ENCODE measurements at regions not wholly inside any gene's neighbourhood (a gene's known extent, or its start where the extent isn't known, plus 50 kb on each side); places are given as distances from the start of the nearest gene placed in this dataset.
"Not testable (repeated sequence)": the region's sequence is repeated elsewhere in the genome, so short reads cannot be mapped to it uniquely, and the experiment has no call there.

GRCh38 chr5:109535090-109535489 is 125.3 kb upstream of the PJA2 start:
- H3K36me3 ChIP-seq (ENCODE audit: low read depth); H2AFZ ChIP-seq; H3K9me3 ChIP-seq (ENCODE audit: low read depth); H3K4me2 ChIP-seq (ENCODE audit: unreplicated experiment); H3K9me2 ChIP-seq (ENCODE audit: insufficient read depth); in situ Hi-C loops (cut with MboI); H4K20me1 ChIP-seq (ENCODE audit: insufficient read depth); H3K79me2 ChIP-seq (ENCODE audit: insufficient read depth); H3K9ac ChIP-seq; DNase-seq; H3K27ac ChIP-seq; H3K4me3 ChIP-seq; H3K27me3 ChIP-seq (replicated peaks; ENCODE audit: insufficient read depth): not testable (repeated sequence)
- 66 to 86% methylated on average over 2 to 4 of the region's 4 CpGs for WGBS, 2 experiments (ENCODE audit: low coverage in 1 of 2, low lambda C conversion rate in 2 of 2, missing lambda C conversion rate in 2 of 2)
- Histone ChIP-seq H3F3A (ENCODE audit: insufficient read depth) (peaks cover 16% of the 10 kb centered on the region; the same call in 1 of the 2 replicates), H3K4me1 (ENCODE audit: insufficient read depth) (peaks cover 19% of the 10 kb centered on the region)

- 19 to 22% methylated on average over 4 of the region's 4 CpGs for WGBS, 2 experiments (ENCODE audit: low coverage in 1 of 2, low lambda C conversion rate in 2 of 2, missing lambda C conversion rate in 2 of 2)
- no peak overlapping the region for H3K27ac ChIP-seq
- H3K9me3 ChIP-seq (ENCODE audit: low read depth) = no peaks in the 10 kb centered on the region
- H3K79me2 ChIP-seq (ENCODE audit: insufficient read depth) = no peaks in the 10 kb centered on the region
- H3F3A ChIP-seq (ENCODE audit: insufficient read depth) = peaks cover 16% of the 10 kb centered on the region; the same call in 1 of the 2 replicates
- H3K4me3 ChIP-seq = peak overlapping the region; percentile 50
- in situ Hi-C loops (cut with MboI) = no loop called here
- no peaks in the 10 kb centered on the region for H4K20me1 ChIP-seq (ENCODE audit: insufficient read depth)
- H3K27me3 ChIP-seq (replicated peaks; ENCODE audit: insufficient read depth) = no peaks in the 10 kb centered on the region
- H3K36me3 ChIP-seq (ENCODE audit: low read depth) = no peaks in the 10 kb centered on the region
- DNase-seq = peak; percentile 36
- H3K9ac ChIP-seq = peak overlapping the region; percentile 0; the same call in 1 of the 2 replicates
- no peaks in the 10 kb centered on the region for H3K9me2 ChIP-seq (ENCODE audit: insufficient read depth)
- peaks cover 19% of the 10 kb centered on the region for H3K4me1 ChIP-seq (ENCODE audit: insufficient read depth)
- no peak for TF ChIP-seq EZH2phosphoT487 (IDR thresholded peaks at IDR 0.05; ENCODE audit: insufficient read depth, low read depth)
- no peak for TF ChIP-seq EZH2 (IDR thresholded peaks at IDR 0.05; ENCODE audit: insufficient read depth, poor library complexity, severe bottlenecking)
- H2AFZ ChIP-seq = peak overlapping the region; percentile 61
- H3K4me2 ChIP-seq (ENCODE audit: unreplicated experiment) = peak overlapping the region; percentile 64
Measured at GRCh38 chr5:109533751-109534272, 124.0 kb upstream of the PJA2 start.

GRCh38 chr5:109532773-109533364 is 123.1 kb upstream of the PJA2 start:
- H2AFZ ChIP-seq = no peak overlapping the region
- peak; percentile 8 for DNase-seq
- no peaks in the 10 kb centered on the region for H3K36me3 ChIP-seq (ENCODE audit: low read depth)
- peaks cover 19% of the 10 kb centered on the region for H3K4me1 ChIP-seq (ENCODE audit: insufficient read depth)
- WGBS, 2 experiments (ENCODE audit: low coverage in 1 of 2, low lambda C conversion rate in 2 of 2, missing lambda C conversion rate in 2 of 2) = 48 to 59% methylated on average over 2 of the region's 2 CpGs
- no peaks in the 10 kb centered on the region for H4K20me1 ChIP-seq (ENCODE audit: insufficient read depth)
- TF ChIP-seq EZH2 (IDR thresholded peaks at IDR 0.05; ENCODE audit: insufficient read depth, poor library complexity, severe bottlenecking) (no peak), EZH2phosphoT487 (IDR thresholded peaks at IDR 0.05; ENCODE audit: insufficient read depth, low read depth) (no peak)
- no peak overlapping the region for H3K9ac ChIP-seq
- H3K4me2 ChIP-seq (ENCODE audit: unreplicated experiment) = peak overlapping the region; percentile 64
- no peak overlapping the region for H3K27ac ChIP-seq
- peaks cover 16% of the 10 kb centered on the region; the same call in 1 of the 2 replicates for H3F3A ChIP-seq (ENCODE audit: insufficient read depth)
- no peaks in the 10 kb centered on the region for H3K27me3 ChIP-seq (replicated peaks; ENCODE audit: insufficient read depth)
- no peaks in the 10 kb centered on the region for H3K9me3 ChIP-seq (ENCODE audit: low read depth)
- in situ Hi-C loops (cut with MboI) = no loop called here
- H3K9me2 ChIP-seq (ENCODE audit: insufficient read depth) = no peaks in the 10 kb centered on the region
- H3K79me2 ChIP-seq (ENCODE audit: insufficient read depth) = no peaks in the 10 kb centered on the region
- H3K4me3 ChIP-seq = peak overlapping the region; percentile 50

- Histone ChIP-seq H3K9me2 (ENCODE audit: insufficient read depth) (no peaks in the 10 kb centered on the region), H3K27me3 (replicated peaks; ENCODE audit: insufficient read depth) (no peaks in the 10 kb centered on the region), H3K4me2 (ENCODE audit: unreplicated experiment) (no peak overlapping the region), H3F3A (ENCODE audit: insufficient read depth) (peaks cover 16% of the 10 kb centered on the region; the same call in 1 of the 2 replicates), H3K9me3 (ENCODE audit: low read depth) (no peaks in the 10 kb centered on the region), H4K20me1 (ENCODE audit: insufficient read depth) (no peaks in the 10 kb centered on the region), H3K27ac (no peak overlapping the region), H3K4me3 (no peak overlapping the region), H3K36me3 (ENCODE audit: low read depth) (no peaks in the 10 kb centered on the region), H3K79me2 (ENCODE audit: insufficient read depth) (no peaks in the 10 kb centered on the region), H3K4me1 (ENCODE audit: insufficient read depth) (peaks cover 19% of the 10 kb centered on the region), H2AFZ (no peak overlapping the region), H3K9ac (no peak overlapping the region)
- 77 to 96% methylated on average over 1 of the region's 1 CpG for WGBS, 2 experiments (ENCODE audit: low coverage in 1 of 2, low lambda C conversion rate in 2 of 2, missing lambda C conversion rate in 2 of 2)
- TF ChIP-seq EZH2phosphoT487 (IDR thresholded peaks at IDR 0.05; ENCODE audit: insufficient read depth, low read depth) (no peak), EZH2 (IDR thresholded peaks at IDR 0.05; ENCODE audit: insufficient read depth, poor library complexity, severe bottlenecking) (no peak)
- no peak for DNase-seq
- in situ Hi-C loops (cut with MboI) = no loop called here
Measured at GRCh38 chr5:109531262-109531661, 121.5 kb upstream of the PJA2 start.
